Mucosa of descending colon (tissue), 3 donors: ENCODE measurements at regions not wholly inside any gene's neighbourhood (a gene's known extent, or its start where the extent isn't known, plus 50 kb on each side); places are given as distances from the start of the nearest gene placed in this dataset.
"Not testable (repeated sequence)": the region's sequence is repeated elsewhere in the genome, so short reads cannot be mapped to it uniquely, and the experiment has no call there.

Source experiments
- ATAC-seq: fragments of 200-7000 bp; cut with Tn5 transposase; one replicate; pipeline ENCODE4 v1.9.1; 2020; ENCODE audit warnings: mild to moderate bottlenecking, moderate library complexity
- DNase-seq, 3 donors: peaks; one replicate each; pipeline ENCODE4 v3.0.0-alpha.2; 2020
- H3K36me3 ChIP-seq: fragments of 200-600 bp; one replicate; pipeline ENCODE4 v1.8.0; 2021; ENCODE audit warnings: low read depth, mild to moderate bottlenecking
- H3K4me1 ChIP-seq: fragments of 200-600 bp; one replicate; pipeline ENCODE4 v1.8.0; 2021; ENCODE audit warnings: low read depth, mild to moderate bottlenecking
- H3K4me3 ChIP-seq: fragments of 200-600 bp; one replicate; pipeline ENCODE4 v1.8.0; 2021; ENCODE audit warnings: mild to moderate bottlenecking
- H3K9me3 ChIP-seq: fragments of 200-600 bp; one replicate; pipeline ENCODE4 v1.8.0; 2021; ENCODE audit warnings: mild to moderate bottlenecking
- intact Hi-C, 2 donors: fragments of 100-400 bp; cut with DNase I in 1 of 2; cut with micrococcal nuclease in 1 of 2; formaldehyde crosslinking; loops; one replicate each; pipeline versions ENCODE4 v1.11.0 to v1.11.1; 2022; cut with DNase I, micrococcal nuclease
- TF ChIP-seq, protein P1 (sequence below): fragments of 200-600 bp; IDR thresholded peaks from one replicate; pipeline ENCODE4 v1.8.0; 2022; ENCODE audit warnings: antibody characterized with exemption, mild to moderate bottlenecking
- donor health status: DM: no; HTN: no; CAD: no; lungs with moderate emphysema.
- donor health status: DM: no; HTN: no; CAD: no.
- donor health status: DM: no; HTN: yes; CAD: no.

DNA sequence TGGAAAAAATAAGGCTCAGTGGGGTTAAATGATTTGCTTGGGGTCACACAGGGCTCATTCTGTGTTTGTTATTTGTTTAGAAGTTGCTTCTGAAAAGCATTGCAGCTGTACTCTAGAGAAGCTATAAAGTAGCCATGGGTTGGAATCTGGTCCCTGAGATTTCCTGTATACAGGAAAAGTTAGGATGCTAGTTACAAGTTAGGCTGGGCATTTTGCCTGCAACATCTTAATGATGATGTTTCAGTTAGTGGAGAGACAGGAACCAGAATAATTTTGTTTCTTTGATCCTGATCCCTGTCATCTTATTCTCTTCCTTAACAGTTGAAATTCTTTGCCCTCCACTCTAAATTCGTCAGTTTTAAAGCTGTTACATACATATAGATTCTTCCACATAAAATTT lies 445.3 kb downstream of the OTOL1 start:
- ATAC-seq (no peak), DNase-seq (no peak)
- no peaks in the 10 kb centered on the region for H3K36me3 ChIP-seq
- no peaks in the 10 kb centered on the region for H3K4me1 ChIP-seq
- TF ChIP-seq, protein P1, sequence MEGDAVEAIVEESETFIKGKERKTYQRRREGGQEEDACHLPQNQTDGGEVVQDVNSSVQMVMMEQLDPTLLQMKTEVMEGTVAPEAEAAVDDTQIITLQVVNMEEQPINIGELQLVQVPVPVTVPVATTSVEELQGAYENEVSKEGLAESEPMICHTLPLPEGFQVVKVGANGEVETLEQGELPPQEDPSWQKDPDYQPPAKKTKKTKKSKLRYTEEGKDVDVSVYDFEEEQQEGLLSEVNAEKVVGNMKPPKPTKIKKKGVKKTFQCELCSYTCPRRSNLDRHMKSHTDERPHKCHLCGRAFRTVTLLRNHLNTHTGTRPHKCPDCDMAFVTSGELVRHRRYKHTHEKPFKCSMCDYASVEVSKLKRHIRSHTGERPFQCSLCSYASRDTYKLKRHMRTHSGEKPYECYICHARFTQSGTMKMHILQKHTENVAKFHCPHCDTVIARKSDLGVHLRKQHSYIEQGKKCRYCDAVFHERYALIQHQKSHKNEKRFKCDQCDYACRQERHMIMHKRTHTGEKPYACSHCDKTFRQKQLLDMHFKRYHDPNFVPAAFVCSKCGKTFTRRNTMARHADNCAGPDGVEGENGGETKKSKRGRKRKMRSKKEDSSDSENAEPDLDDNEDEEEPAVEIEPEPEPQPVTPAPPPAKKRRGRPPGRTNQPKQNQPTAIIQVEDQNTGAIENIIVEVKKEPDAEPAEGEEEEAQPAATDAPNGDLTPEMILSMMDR: no peak
- H3K9me3 ChIP-seq: peaks cover 3% of the 10 kb centered on the region
- H3K4me3 ChIP-seq: no peak overlapping the region
- intact Hi-C loops: no loop called here

DNA sequence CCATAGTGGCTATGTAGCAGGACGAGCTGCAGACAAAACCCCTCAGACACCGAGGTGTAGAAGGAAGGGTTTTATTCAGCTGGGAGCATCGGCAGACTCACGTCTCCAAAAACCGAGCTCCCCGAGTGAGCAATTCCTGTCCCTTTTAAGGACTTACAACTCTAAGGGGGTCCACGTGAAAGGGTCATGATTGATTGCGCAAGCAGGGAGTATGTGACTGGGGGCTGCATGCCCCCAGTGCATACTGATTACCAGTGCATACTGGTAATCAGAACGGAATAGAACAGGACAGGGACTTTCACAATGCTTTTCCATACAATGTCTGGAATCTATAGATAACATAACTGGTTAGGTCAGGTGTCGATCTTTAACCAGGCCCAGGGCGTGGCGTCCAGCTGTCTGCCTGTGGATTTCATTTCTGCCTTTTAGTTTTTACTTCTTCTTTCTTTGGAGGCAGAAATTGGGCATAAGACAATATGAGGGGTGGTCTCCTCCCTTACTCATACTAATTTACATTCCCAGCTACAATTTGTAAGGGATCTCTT lies 447.3 kb downstream of the OTOL1 start:
- H3K9me3 ChIP-seq, intact Hi-C loops, H3K4me1 ChIP-seq, H3K4me3 ChIP-seq, DNase-seq, ATAC-seq, H3K36me3 ChIP-seq: not testable (repeated sequence)

GRCh38 chr3:161946443-161946960 lies 449.9 kb downstream of the OTOL1 start:
- no peaks in the 10 kb centered on the region for H3K36me3 ChIP-seq
- no peak overlapping the region for H3K4me3 ChIP-seq
- no peak for DNase-seq
- intact Hi-C loops: no loop called here
- ATAC-seq: no peak
- TF ChIP-seq, protein P1: no peak
- H3K9me3 ChIP-seq: no peaks in the 10 kb centered on the region
- no peaks in the 10 kb centered on the region for H3K4me1 ChIP-seq

DNA sequence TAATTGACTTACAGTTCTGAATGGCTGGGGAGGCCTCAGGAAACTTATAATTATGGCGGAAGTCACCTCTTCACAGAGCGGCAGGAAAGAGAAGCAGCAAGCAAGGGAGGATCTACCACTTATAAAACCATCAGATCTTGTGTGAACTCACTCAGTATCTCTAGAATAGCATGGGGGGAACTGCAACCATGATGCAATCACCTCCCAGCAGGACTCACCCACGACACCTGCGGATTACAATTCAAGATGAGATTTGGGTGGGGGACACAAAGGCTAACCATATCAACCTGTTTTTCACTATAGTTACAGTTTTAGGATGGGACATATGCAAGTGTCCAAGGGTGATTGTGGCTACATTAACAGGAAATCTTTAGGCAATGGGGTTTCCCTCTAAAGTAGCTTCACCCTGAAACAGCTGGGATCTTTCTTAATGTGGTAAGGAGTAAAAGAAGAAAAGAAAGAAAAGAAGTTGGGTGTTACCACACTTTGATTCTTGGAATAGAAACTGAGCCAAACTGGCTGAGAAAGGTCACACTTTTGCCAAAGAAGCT lies 453.8 kb downstream of the OTOL1 start:
- TF ChIP-seq, protein P1: no peak
- Histone ChIP-seq H3K4me3 (no peak overlapping the region), H3K4me1 (no peaks in the 10 kb centered on the region), H3K36me3 (no peaks in the 10 kb centered on the region), H3K9me3 (no peaks in the 10 kb centered on the region)
- DNase-seq (no peak), ATAC-seq (no peak)
- intact Hi-C loops: no loop called here

DNA sequence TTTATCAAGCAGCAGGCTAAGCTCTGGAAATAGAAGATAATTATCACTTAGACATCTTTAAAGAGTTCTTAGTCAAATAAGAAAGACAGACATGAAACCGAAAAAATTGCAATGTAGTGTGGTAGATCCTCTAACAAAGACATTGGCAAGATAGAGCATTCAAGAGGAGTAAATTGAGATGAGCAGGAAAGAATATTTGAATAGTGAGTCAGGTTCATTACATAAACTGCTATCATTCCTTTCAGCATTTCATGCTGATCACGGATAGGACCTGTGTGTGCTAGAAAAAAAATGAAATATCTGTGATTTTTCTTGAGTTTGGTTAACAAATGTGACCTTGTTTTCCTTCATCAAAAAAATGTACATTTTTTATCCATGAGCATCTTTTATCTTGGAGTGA lies 460.9 kb downstream of the OTOL1 start:
- no peaks in the 10 kb centered on the region for H3K9me3 ChIP-seq
- ATAC-seq: no peak
- no peak for DNase-seq
- no peaks in the 10 kb centered on the region for H3K36me3 ChIP-seq
- intact Hi-C loops: no loop called here
- TF ChIP-seq, protein P1: no peak
- H3K4me3 ChIP-seq: no peak overlapping the region
- H3K4me1 ChIP-seq: no peaks in the 10 kb centered on the region

DNA sequence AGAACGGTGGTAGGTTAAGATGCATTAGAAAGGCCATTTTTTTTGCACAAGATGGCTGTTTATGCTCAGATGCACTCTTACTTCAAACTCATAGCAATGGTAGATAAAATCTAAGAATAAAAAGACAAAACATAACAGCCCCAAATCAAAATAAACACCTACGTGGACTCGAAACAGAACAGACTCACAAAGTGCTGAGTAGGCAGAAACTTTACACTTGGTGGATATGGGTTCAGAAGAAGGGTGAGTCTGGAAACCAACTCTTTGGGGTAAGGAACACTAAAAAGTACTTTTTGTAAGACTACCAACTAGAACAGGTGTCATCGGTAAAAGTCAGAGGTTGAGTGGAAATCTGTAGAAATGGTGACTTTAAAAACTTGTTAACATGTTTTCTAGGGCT lies 468.2 kb downstream of the OTOL1 start:
- H3K4me3 ChIP-seq: no peak overlapping the region
- no peaks in the 10 kb centered on the region for H3K36me3 ChIP-seq
- H3K4me1 ChIP-seq: no peaks in the 10 kb centered on the region
- DNase-seq (no peak), ATAC-seq (no peak)
- H3K9me3 ChIP-seq: no peaks in the 10 kb centered on the region
- TF ChIP-seq, protein P1: no peak
- intact Hi-C loops: no loop called here
